Muscle layer of duodenum (tissue), 2 donors: ENCODE measurements at regions not wholly inside any gene's neighbourhood (a gene's known extent, or its start where the extent isn't known, plus 50 kb on each side); places are given as distances from the start of the nearest gene placed in this dataset.
"Not testable (repeated sequence)": the region's sequence is repeated elsewhere in the genome, so short reads cannot be mapped to it uniquely, and the experiment has no call there.

Experiments
- H3K27ac ChIP-seq: one replicate; pipeline ENCODE4 v1.7.0; 2013; ENCODE audit warnings: mild to moderate bottlenecking, low read length
- H3K27me3 ChIP-seq: one replicate; pipeline ENCODE4 v1.7.0; 2013; ENCODE audit warnings: low read depth, mild to moderate bottlenecking, control low read depth, low read length
- H3K36me3 ChIP-seq, 2 donors: one replicate each; pipeline ENCODE4 v1.7.0; 2013; ENCODE audit warnings: low read length in 2 of 2, control low read depth in 1 of 2, mild to moderate bottlenecking in 1 of 2; ENCODE audit not compliant: insufficient read depth in 2 of 2, control insufficient read depth in 1 of 2
- H3K4me1 ChIP-seq, 2 donors: one replicate each; pipeline ENCODE4 v1.7.0; 2013; ENCODE audit warnings: low read length in 2 of 2, mild to moderate bottlenecking in 2 of 2, control low read depth in 1 of 2, moderate library complexity in 1 of 2; ENCODE audit not compliant: insufficient read depth in 2 of 2, control insufficient read depth in 1 of 2
- H3K4me3 ChIP-seq, 2 donors: one replicate each; pipeline ENCODE4 v1.7.0; 2013; ENCODE audit warnings: low read length in 2 of 2, low read depth in 1 of 2, mild to moderate bottlenecking in 1 of 2
- H3K9me3 ChIP-seq, 2 donors: one replicate each; pipeline ENCODE4 v1.7.0; 2013; ENCODE audit warnings: low read length in 2 of 2, control low read depth in 1 of 2, mild to moderate bottlenecking in 1 of 2; ENCODE audit not compliant: control insufficient read depth in 1 of 2
- donor health status: healthy.

GRCh38 chr2:12488352-12489318 lies 228.1 kb upstream of the TRIB2 start:
- Histone ChIP-seq H3K4me3 (no peak overlapping the region), H3K9me3 (no peaks in the 10 kb centered on the region), H3K27ac (no peak overlapping the region), H3K27me3 (no peaks in the 10 kb centered on the region), H3K36me3 (no peaks in the 10 kb centered on the region), H3K4me1 (peaks cover 0 to 12% of the 10 kb centered on the region in 2 donors)

GRCh38 chr2:12490641-12491040 lies 226.1 kb upstream of the TRIB2 start:
- H3K4me1 ChIP-seq: peaks cover 0 to 11% of the 10 kb centered on the region in 2 donors
- H3K4me3 ChIP-seq: no peak overlapping the region
- H3K9me3 ChIP-seq: no peaks in the 10 kb centered on the region
- no peak overlapping the region for H3K27ac ChIP-seq
- no peaks in the 10 kb centered on the region for H3K36me3 ChIP-seq
- H3K27me3 ChIP-seq: no peaks in the 10 kb centered on the region

GRCh38 chr2:12492360-12492759 lies 224.4 kb upstream of the TRIB2 start:
- not testable (repeated sequence) for H3K4me3 ChIP-seq, H3K36me3 ChIP-seq, H3K27me3 ChIP-seq, H3K27ac ChIP-seq, H3K9me3 ChIP-seq, H3K4me1 ChIP-seq

DNA sequence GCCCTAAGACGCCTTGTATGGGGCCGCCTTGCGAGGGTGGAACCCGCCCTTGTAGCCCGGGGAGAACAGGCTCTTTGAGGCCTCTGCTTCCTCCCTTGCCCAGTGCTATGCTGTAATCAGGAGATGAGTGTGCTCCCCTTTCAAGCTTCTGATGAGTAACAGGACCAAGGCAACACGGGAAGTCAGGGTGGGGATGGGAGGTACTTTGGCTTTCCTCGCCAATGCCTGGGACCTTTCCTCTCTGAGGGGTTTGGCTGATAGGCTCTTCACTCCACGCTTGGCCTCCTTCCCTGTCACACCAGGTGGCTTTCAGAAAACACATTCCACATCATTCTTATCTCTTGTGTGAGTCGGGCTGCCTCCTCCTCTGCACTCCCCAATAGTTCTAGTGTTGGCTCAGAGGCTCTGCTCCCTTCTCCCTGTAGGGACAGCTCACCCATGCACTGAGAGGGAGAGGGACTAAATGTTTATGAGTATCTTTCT lies 223.7 kb upstream of the TRIB2 start:
- Histone ChIP-seq H3K9me3 (no peaks in the 10 kb centered on the region), H3K36me3 (no peaks in the 10 kb centered on the region), H3K4me3 (no peak overlapping the region), H3K27me3 (no peaks in the 10 kb centered on the region), H3K4me1 (no peaks in the 10 kb centered on the region), H3K27ac (no peak overlapping the region)

- no peaks in the 10 kb centered on the region for H3K36me3 ChIP-seq
- no peak overlapping the region for H3K4me3 ChIP-seq
- H3K27me3 ChIP-seq: no peaks in the 10 kb centered on the region
- no peaks in the 10 kb centered on the region for H3K9me3 ChIP-seq
- H3K27ac ChIP-seq: no peak overlapping the region
- H3K4me1 ChIP-seq: no peaks in the 10 kb centered on the region
Measured at GRCh38 chr2:12495247-12495868, 221.4 kb upstream of the TRIB2 start.

DNA sequence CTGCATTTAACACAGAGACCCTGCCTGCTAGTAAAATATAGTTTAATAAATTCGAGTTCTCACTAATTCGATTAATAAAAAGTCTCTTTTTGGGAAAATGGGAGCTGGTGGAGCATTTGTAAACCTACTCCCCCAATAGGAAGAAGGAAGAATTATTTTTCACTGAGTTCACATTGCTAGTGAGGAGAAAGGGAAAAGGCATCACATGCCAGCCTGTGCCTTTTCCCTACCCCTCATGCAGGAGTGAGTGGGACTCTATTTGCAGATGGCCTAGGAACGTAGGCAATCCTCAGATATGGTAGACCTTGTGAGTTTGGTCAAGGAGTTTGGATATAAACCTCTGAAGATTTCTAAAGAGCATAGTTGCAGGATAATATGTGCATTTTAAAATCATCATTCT lies 218.4 kb upstream of the TRIB2 start:
- Histone ChIP-seq H3K36me3 (no peaks in the 10 kb centered on the region), H3K4me1 (no peaks in the 10 kb centered on the region), H3K27me3 (no peaks in the 10 kb centered on the region), H3K9me3 (no peaks in the 10 kb centered on the region), H3K27ac (no peak overlapping the region), H3K4me3 (no peak overlapping the region)

- no peak overlapping the region for H3K27ac ChIP-seq
- no peak overlapping the region for H3K4me3 ChIP-seq
- no peaks in the 10 kb centered on the region for H3K9me3 ChIP-seq
- no peaks in the 10 kb centered on the region for H3K36me3 ChIP-seq
- no peaks in the 10 kb centered on the region for H3K4me1 ChIP-seq
- H3K27me3 ChIP-seq: no peaks in the 10 kb centered on the region
Measured at GRCh38 chr2:12498704-12499103, 218.0 kb upstream of the TRIB2 start.

- H3K9me3 ChIP-seq: no peaks in the 10 kb centered on the region
Measured at GRCh38 chr2:12500899-12501298, 215.8 kb upstream of the TRIB2 start.

DNA sequence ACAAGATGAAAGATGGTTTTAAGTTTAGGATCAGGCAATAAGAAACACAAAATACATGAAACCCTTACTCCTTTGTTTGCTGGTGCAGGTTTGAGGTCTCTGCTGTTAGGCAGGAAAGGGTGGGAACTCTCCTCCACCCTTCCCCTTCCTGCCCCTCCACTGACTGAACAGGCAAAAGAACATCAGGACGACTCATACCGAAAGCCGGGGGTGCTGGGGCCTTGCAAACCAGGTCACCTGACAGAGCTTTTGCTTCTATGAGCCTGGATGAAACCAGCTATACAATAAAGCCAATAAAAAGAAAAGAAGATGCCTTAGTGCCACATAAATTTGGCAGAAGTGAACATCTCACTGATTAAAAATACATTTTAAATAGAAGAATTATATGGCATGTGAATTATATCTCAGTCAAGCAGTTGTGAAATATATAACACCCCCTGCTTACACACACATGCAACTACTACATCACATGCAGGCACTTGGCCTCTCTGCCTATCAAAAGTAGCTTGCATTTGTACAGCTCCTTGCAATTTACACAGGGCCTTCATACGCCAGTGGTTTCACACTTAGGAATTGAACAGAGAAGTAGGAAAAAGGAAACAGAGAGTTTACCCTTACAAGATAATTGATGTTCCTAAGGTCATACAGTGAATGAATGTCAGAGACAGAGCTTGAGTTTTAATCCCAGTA lies 215.1 kb upstream of the TRIB2 start:
- Histone ChIP-seq H3K27ac (no peak overlapping the region), H3K4me1 (no peaks in the 10 kb centered on the region), H3K27me3 (no peaks in the 10 kb centered on the region), H3K4me3 (no peak overlapping the region), H3K36me3 (no peaks in the 10 kb centered on the region), H3K9me3 (no peaks in the 10 kb centered on the region)

More at GRCh38 chr2:12500899-12501298, 215.8 kb upstream of the TRIB2 start:
- H3K27ac ChIP-seq: no peak overlapping the region
- no peaks in the 10 kb centered on the region for H3K36me3 ChIP-seq
- no peaks in the 10 kb centered on the region for H3K27me3 ChIP-seq
- no peak overlapping the region for H3K4me3 ChIP-seq
- H3K4me1 ChIP-seq: no peaks in the 10 kb centered on the region

DNA sequence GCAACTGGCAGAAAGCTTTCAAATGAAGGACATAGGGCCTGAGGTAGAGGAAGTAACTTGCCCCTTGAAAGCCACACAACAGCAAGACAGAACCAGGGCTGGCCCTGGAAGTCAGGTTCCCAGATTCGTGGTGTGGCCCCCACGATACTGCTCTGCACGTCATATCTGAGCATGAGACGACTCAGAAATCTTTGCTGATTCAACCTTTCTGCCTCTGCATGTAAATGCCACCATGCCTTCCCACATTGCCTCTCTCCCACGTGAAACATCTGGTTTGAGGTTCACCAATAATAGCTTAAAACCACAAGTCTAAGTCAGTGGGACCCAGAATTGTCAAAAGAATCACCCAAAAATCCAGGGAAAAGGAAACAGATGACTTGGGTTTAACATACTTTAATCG lies 214.0 kb upstream of the TRIB2 start:
- no peaks in the 10 kb centered on the region for H3K27me3 ChIP-seq
- no peaks in the 10 kb centered on the region for H3K9me3 ChIP-seq
- no peaks in the 10 kb centered on the region for H3K36me3 ChIP-seq
- no peak overlapping the region for H3K4me3 ChIP-seq
- no peak overlapping the region for H3K27ac ChIP-seq
- no peaks in the 10 kb centered on the region for H3K4me1 ChIP-seq

GRCh38 chr2:12504443-12504842 lies 212.3 kb upstream of the TRIB2 start:
- H3K4me1 ChIP-seq: no peaks in the 10 kb centered on the region
- no peaks in the 10 kb centered on the region for H3K9me3 ChIP-seq
- H3K4me3 ChIP-seq: no peak overlapping the region
- H3K27me3 ChIP-seq: no peaks in the 10 kb centered on the region
- H3K36me3 ChIP-seq: no peaks in the 10 kb centered on the region
- H3K27ac ChIP-seq: no peak overlapping the region
